GM12878 (cell line): ENCODE measurements at regions not wholly inside any gene's neighbourhood (a gene's known extent, or its start where the extent isn't known, plus 50 kb on each side); places are given as distances from the start of the nearest gene placed in this dataset.

Source experiments
- BACH1 ChIP-seq: fragments of 450-650 bp; IDR thresholded peaks from 2 replicates; pipeline ENCODE4 v1.6.1; 2017; ENCODE audit warnings: mild to moderate bottlenecking, borderline replicate concordance
- FOS ChIP-seq: IDR thresholded peaks from 3 replicates; pipeline ENCODE4 v1.6.1; 2011; ENCODE audit warnings: borderline replicate concordance; ENCODE audit not compliant: insufficient read length; ENCODE audit errors: extremely low read depth
- JUNB ChIP-seq: IDR thresholded peaks from 2 replicates; pipeline ENCODE4 v1.6.1; 2016; ENCODE audit warnings: antibody characterized with exemption, mild to moderate bottlenecking
- KDM1A ChIP-seq: fragments of 200-600 bp; sonication (generic); IDR thresholded peaks from 2 replicates; pipeline ENCODE4 v1.6.1; 2016; ENCODE audit warnings: borderline replicate concordance
- POLR2A ChIP-seq: IDR thresholded peaks from 2 replicates; pipeline ENCODE4 v1.6.1; 2011; ENCODE audit warnings: low read depth, mild to moderate bottlenecking, low read length
- RAD51 ChIP-seq: fragments of 450-650 bp; IDR thresholded peaks from 2 replicates; pipeline ENCODE4 v1.6.1; 2016; ENCODE audit warnings: moderate library complexity, mild to moderate bottlenecking, inconsistent platforms
- REST ChIP-seq: IDR thresholded peaks from 2 replicates; pipeline ENCODE4 v1.6.1; 2012; ENCODE audit warnings: mild to moderate bottlenecking, low read depth, low read length

DNA sequence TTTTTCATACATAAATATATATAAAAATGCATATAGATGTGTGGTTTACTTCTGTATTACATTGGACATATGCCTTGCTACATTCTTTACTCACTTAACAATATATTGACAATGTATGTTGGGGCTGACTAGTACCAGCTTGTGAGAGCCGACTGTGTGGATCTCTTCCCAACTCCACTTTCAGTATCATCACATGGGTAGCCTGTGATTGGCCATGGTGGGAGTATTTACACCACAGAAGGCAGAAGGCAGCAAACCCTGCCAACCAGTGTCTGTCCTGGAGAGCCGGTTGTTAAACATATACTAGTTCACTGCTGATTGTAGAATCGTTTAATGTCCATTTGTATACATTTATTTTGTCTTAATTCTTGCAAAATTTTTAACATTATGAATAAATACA lies 638.7 kb downstream of the DHX35 start:
- no peak for TF ChIP-seq REST
- TF ChIP-seq FOS, result no peak
- no peak for TF ChIP-seq POLR2A
- TF ChIP-seq BACH1, result no peak
- TF ChIP-seq JUNB, result no peak
- no peak for TF ChIP-seq KDM1A
- TF ChIP-seq RAD51, result no peak
